Uterus (tissue), 3 donors: ENCODE measurements at regions not wholly inside any gene's neighbourhood (a gene's known extent, or its start where the extent isn't known, plus 50 kb on each side); places are given as distances from the start of the nearest gene placed in this dataset.

Experiments
- DNase-seq, 2 donors: peaks; one replicate each; pipeline ENCODE4 v3.0.0-alpha.2; 2019 to 2020
- H3K27ac ChIP-seq, 2 donors: fragments of 200-600 bp; sonication (generic); 1 replicate in 1 of 2; 2 replicates in 1 of 2; pipeline ENCODE4 v1.5.1; 2016 to 2018
- H3K27me3 ChIP-seq, 2 donors: fragments of 200-600 bp; sonication (generic); one replicate each; pipeline ENCODE4 v1.5.1; 2018 to 2019; ENCODE audit warnings: control low read depth in 1 of 2
- H3K36me3 ChIP-seq, 2 donors: fragments of 200-600 bp; sonication (generic); one replicate each; pipeline ENCODE4 v1.5.1; 2019; ENCODE audit warnings: control low read depth in 1 of 2
- H3K4me1 ChIP-seq, 2 donors: fragments of 200-600 bp; sonication (generic); one replicate each; pipeline ENCODE4 v1.5.1; 2018 to 2019; ENCODE audit warnings: control low read depth in 1 of 2
- H3K4me3 ChIP-seq, 2 donors: fragments of 200-600 bp; sonication (generic); 1 replicate in 1 of 2; 2 replicates in 1 of 2; pipeline ENCODE4 v1.5.1; 2018 to 2019; ENCODE audit warnings: mild to moderate bottlenecking in 1 of 2
- H3K9me3 ChIP-seq, 2 donors: fragments of 200-600 bp; sonication (generic); one replicate each; pipeline ENCODE4 v1.5.1; 2019; ENCODE audit warnings: control low read depth in 1 of 2
- CTCF ChIP-seq, 4 experiments: fragments of 200-600 bp in 2 of 4; fragments of 450-650 bp in 2 of 4; sonication (generic) in 2 of 4; IDR thresholded peaks; one replicate each; pipeline ENCODE4 v1.5.1; 2016 to 2019; ENCODE audit warnings: antibody characterized with exemption in 4 of 4, mild to moderate bottlenecking in 2 of 4, moderate library complexity in 1 of 4
- POLR2A ChIP-seq, 2 donors: fragments of 450-650 bp; IDR thresholded peaks; one replicate each; pipeline ENCODE4 v1.6.1; 2016; ENCODE audit warnings: antibody characterized with exemption in 2 of 2, mild to moderate bottlenecking in 1 of 2, moderate library complexity in 1 of 2
- intact Hi-C: fragments of 100-400 bp; cut with DNase I; formaldehyde crosslinking; loops from one replicate; pipeline ENCODE4 v1.15.1; 2023; ENCODE audit warnings: low total_unique reads
- donor health status: DM: yes; HTN: yes; CAD: no.

DNA sequence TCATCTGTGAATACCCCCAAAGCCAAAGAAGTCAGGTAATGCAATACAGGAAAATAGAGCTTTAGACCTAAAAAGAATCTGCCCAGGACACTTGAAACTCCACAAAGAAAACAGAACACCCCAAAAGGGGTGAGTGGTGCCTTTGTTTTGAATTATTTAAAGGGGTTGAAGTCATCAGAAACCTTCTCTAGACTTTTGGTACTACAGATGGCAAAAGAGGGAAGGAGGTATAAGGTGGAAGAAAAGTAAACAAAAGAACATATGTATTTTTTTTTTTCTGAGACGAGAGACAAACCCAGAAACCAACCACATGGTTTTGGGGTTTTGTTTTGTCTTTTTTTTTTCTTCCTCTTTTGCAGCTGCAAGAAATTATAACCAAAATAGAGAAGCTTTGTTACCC, 1477.8 kb downstream of the C4orf33 start:
- intact Hi-C loops, result no loop called here
- Histone ChIP-seq H3K36me3 (no peaks in the 10 kb centered on the region), H3K27me3 (no peaks in the 10 kb centered on the region), H3K27ac (no peak overlapping the region), H3K4me3 (no peak overlapping the region), H3K4me1 (no peaks in the 10 kb centered on the region), H3K9me3 (no peaks in the 10 kb centered on the region)
- DNase-seq, result no peak
- TF ChIP-seq CTCF (IDR thresholded peaks at IDR 0.05) (no peak), POLR2A (IDR thresholded peaks at IDR 0.05) (no peak)

- DNase-seq, result no peak
- Histone ChIP-seq H3K27ac (no peak overlapping the region), H3K9me3 (no peaks in the 10 kb centered on the region), H3K4me1 (no peaks in the 10 kb centered on the region), H3K36me3 (no peaks in the 10 kb centered on the region), H3K4me3 (no peak overlapping the region), H3K27me3 (no peaks in the 10 kb centered on the region)
- intact Hi-C loops, result no loop called here
- TF ChIP-seq POLR2A (IDR thresholded peaks at IDR 0.05) (no peak), CTCF (IDR thresholded peaks at IDR 0.05) (no peak)
Measured at GRCh38 chr4:130574215-130574614, 1478.3 kb downstream of the C4orf33 start.

DNA sequence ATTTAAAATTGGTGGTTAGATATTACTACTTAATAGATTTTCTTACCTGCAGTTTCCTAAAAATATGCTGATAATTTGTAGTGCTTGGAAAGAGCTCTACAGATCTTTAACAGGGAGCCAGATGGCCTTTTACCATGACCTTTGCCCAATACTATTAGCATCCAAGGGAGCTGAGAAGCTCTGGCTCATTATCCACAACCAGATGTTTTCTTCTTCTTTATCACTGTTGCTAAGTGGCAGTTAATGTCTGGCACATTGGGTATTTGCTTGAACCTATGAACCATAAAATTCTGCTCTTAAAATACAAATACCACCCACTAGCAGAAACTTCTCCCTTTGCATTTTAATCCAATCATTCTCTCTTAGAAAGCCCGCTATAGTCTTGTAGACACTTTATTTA, 1480.3 kb downstream of the C4orf33 start:
- no peaks in the 10 kb centered on the region for H3K4me1 ChIP-seq
- no peak for TF ChIP-seq POLR2A (IDR thresholded peaks at IDR 0.05)
- TF ChIP-seq CTCF (IDR thresholded peaks at IDR 0.05), result no peak
- no peak overlapping the region for H3K4me3 ChIP-seq
- H3K9me3 ChIP-seq, result no peaks in the 10 kb centered on the region
- no peak overlapping the region for H3K27ac ChIP-seq
- DNase-seq, result no peak
- no peaks in the 10 kb centered on the region for H3K27me3 ChIP-seq
- no peaks in the 10 kb centered on the region for H3K36me3 ChIP-seq
- intact Hi-C loops, result no loop called here

- no peak for DNase-seq
- intact Hi-C loops, result no loop called here
- Histone ChIP-seq H3K4me3 (no peak overlapping the region), H3K9me3 (no peaks in the 10 kb centered on the region), H3K27me3 (no peaks in the 10 kb centered on the region), H3K27ac (no peak overlapping the region), H3K4me1 (no peaks in the 10 kb centered on the region), H3K36me3 (no peaks in the 10 kb centered on the region)
- TF ChIP-seq POLR2A (IDR thresholded peaks at IDR 0.05) (no peak), CTCF (IDR thresholded peaks at IDR 0.05) (no peak)
Measured at GRCh38 chr4:130591091-130591490, 1495.1 kb downstream of the C4orf33 start.

- DNase-seq, result no peak
- H3K36me3 ChIP-seq, result no peaks in the 10 kb centered on the region
- H3K27me3 ChIP-seq, result no peaks in the 10 kb centered on the region
- H3K9me3 ChIP-seq, result no peaks in the 10 kb centered on the region
- intact Hi-C loops, result no loop called here
- no peaks in the 10 kb centered on the region for H3K4me1 ChIP-seq
- no peak for TF ChIP-seq CTCF (IDR thresholded peaks at IDR 0.05)
- no peak overlapping the region for H3K4me3 ChIP-seq
- H3K27ac ChIP-seq, result no peak overlapping the region
Measured at GRCh38 chr4:130600706-130601105, 1504.8 kb downstream of the C4orf33 start.
